Smooth muscle cell (in vitro differentiated cells): ENCODE measurements at regions not wholly inside any gene's neighbourhood (a gene's known extent, or its start where the extent isn't known, plus 50 kb on each side); places are given as distances from the start of the nearest gene placed in this dataset.

Experiments used
- DNase-seq: peaks from one replicate; lab custom pipeline; 2025; ENCODE audit not compliant: unreplicated experiment; lab: John Stamatoyannopoulos, UW
- H2AFZ ChIP-seq: fragments of 200-600 bp; sonication (generic); 2 replicates; pipeline ENCODE4 v1.6.0; 2016; ENCODE audit warnings: antibody characterized with exemption, low read depth, mild to moderate bottlenecking
- H3F3A ChIP-seq: fragments of 200-600 bp; sonication (generic); 2 replicates; pipeline ENCODE4 v1.6.0; 2017; ENCODE audit warnings: antibody characterized with exemption, low read depth
- H3K27ac ChIP-seq: fragments of 200-600 bp; sonication (generic); 2 replicates; pipeline ENCODE4 v1.5.1; 2016; ENCODE audit warnings: low read depth, mild to moderate bottlenecking
- H3K27me3 ChIP-seq: fragments of 200-600 bp; sonication (generic); 2 replicates; pipeline ENCODE4 v1.6.1; 2016; ENCODE audit warnings: low read depth, mild to moderate bottlenecking
- H3K36me3 ChIP-seq: fragments of 200-600 bp; sonication (generic); 2 replicates; pipeline ENCODE4 v1.5.1; 2016; ENCODE audit warnings: low read depth
- H3K4me1 ChIP-seq: fragments of 200-600 bp; sonication (generic); 2 replicates; pipeline ENCODE4 v1.5.1; 2016; ENCODE audit warnings: low read depth
- H3K4me2 ChIP-seq: fragments of 200-600 bp; sonication (generic); 2 replicates; pipeline ENCODE4 v1.6.0; 2016; ENCODE audit warnings: mild to moderate bottlenecking
- H3K4me3 ChIP-seq: fragments of 200-600 bp; sonication (generic); 2 replicates; pipeline ENCODE4 v1.5.1; 2016; ENCODE audit warnings: mild to moderate bottlenecking
- H3K79me2 ChIP-seq: fragments of 200-600 bp; sonication (generic); 2 replicates; pipeline ENCODE4 v1.6.0; 2016; ENCODE audit warnings: low read depth, mild to moderate bottlenecking
- H3K9ac ChIP-seq: fragments of 200-600 bp; sonication (generic); 2 replicates; pipeline ENCODE4 v1.6.0; 2016; ENCODE audit warnings: low read depth
- H3K9me3 ChIP-seq: fragments of 200-600 bp; sonication (generic); replicated peaks from 2 replicates; pipeline ENCODE4 v1.5.1; 2016; ENCODE audit warnings: low read depth
- H4K20me1 ChIP-seq: fragments of 200-600 bp; sonication (generic); 2 replicates; pipeline ENCODE4 v1.6.0; 2016; ENCODE audit warnings: low read depth
- WGBS: methylation state at CpG from one replicate; pipeline ENCODE4 v1.1.7; 2016; ENCODE audit warnings: low lambda C conversion rate; 5-methylcytosine and 5-hydroxymethylcytosine counted together
- TF ChIP-seq, protein P1 (sequence below): fragments of 200-600 bp; sonication (generic); IDR thresholded peaks from 2 replicates; pipeline ENCODE4 v1.5.1; 2017; ENCODE audit warnings: borderline replicate concordance, mild to moderate bottlenecking, antibody characterized with exemption; ENCODE audit not compliant: insufficient read depth, poor library complexity, severe bottlenecking

DNA sequence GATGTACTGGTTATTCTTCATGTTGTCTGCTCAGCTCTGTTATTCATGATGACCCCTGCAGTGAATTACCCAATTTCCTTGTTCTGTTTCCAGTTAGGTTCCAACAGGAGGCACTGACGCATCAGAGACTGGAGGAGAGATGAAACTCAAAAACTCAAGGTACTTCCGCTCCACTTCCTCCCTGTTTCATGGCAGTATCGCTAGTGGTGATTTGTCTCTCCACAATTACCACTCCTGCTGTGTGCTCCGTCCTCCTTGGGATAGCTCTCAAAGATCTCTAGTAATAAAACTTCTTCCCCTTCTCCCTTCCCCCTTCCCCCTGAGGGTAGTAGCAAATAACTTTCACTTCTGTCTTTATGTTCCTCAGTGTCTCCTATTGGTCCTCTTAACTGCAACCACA lies 107.4 kb upstream of the ABCB5 start:
- TF ChIP-seq, protein P1, sequence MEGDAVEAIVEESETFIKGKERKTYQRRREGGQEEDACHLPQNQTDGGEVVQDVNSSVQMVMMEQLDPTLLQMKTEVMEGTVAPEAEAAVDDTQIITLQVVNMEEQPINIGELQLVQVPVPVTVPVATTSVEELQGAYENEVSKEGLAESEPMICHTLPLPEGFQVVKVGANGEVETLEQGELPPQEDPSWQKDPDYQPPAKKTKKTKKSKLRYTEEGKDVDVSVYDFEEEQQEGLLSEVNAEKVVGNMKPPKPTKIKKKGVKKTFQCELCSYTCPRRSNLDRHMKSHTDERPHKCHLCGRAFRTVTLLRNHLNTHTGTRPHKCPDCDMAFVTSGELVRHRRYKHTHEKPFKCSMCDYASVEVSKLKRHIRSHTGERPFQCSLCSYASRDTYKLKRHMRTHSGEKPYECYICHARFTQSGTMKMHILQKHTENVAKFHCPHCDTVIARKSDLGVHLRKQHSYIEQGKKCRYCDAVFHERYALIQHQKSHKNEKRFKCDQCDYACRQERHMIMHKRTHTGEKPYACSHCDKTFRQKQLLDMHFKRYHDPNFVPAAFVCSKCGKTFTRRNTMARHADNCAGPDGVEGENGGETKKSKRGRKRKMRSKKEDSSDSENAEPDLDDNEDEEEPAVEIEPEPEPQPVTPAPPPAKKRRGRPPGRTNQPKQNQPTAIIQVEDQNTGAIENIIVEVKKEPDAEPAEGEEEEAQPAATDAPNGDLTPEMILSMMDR: no peak
- WGBS: 74% methylated on average over 4 of the region's 4 CpGs
- no peak for DNase-seq
- H3K27me3 ChIP-seq: peaks cover 22% of the 10 kb centered on the region
- H3K4me2 ChIP-seq: no peak overlapping the region
- no peaks in the 10 kb centered on the region for H4K20me1 ChIP-seq
- no peak overlapping the region for H2AFZ ChIP-seq
- no peaks in the 10 kb centered on the region for H3K4me1 ChIP-seq
- H3K27ac ChIP-seq: no peak overlapping the region
- H3K9ac ChIP-seq: no peak overlapping the region
- H3K9me3 ChIP-seq: no peaks in the 10 kb centered on the region
- no peaks in the 10 kb centered on the region for H3K79me2 ChIP-seq
- H3K4me3 ChIP-seq: no peak overlapping the region
- no peaks in the 10 kb centered on the region for H3F3A ChIP-seq
- H3K36me3 ChIP-seq: no peaks in the 10 kb centered on the region

DNA sequence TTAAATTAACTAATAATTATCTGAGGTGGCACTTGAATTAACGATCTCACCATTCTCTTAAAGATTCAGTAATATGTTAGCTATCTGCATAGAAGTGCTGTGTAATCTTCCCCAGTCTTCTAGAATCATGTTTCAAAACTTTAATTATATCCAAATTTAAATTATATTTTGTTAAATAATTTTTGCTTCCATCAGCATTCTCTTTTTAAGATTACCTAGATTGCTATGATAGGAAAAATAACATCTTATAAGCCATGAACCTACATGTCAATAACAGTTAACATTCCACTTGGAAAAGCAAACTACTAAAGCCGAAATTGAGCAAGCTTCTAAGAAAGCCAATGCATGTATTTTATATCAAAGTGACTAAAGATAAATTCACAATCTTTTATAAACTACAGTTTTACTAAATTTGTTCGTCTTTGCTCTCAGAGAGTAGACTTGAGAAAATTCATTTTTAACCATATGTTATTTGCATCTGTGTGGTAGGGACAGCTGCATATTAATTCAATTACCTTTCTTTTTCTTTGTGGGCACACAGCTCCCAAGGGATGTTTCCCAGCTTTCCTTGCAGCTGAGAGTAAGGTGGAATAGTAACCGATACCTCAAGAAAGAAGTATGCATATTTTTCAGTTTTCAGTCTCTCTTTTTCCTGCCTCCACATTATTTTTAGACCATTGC lies 105.4 kb upstream of the ABCB5 start:
- Histone ChIP-seq H3K4me2 (no peak overlapping the region), H3K27ac (no peak overlapping the region), H3K27me3 (peaks cover 26% of the 10 kb centered on the region), H2AFZ (no peak overlapping the region), H3F3A (no peaks in the 10 kb centered on the region), H4K20me1 (no peaks in the 10 kb centered on the region), H3K36me3 (no peaks in the 10 kb centered on the region), H3K9me3 (no peaks in the 10 kb centered on the region), H3K4me1 (no peaks in the 10 kb centered on the region), H3K9ac (no peak overlapping the region), H3K4me3 (no peak overlapping the region), H3K79me2 (no peaks in the 10 kb centered on the region)
- TF ChIP-seq, protein P1: no peak
- DNase-seq: no peak
- WGBS: 91% methylated on average over 4 of the region's 4 CpGs

DNA sequence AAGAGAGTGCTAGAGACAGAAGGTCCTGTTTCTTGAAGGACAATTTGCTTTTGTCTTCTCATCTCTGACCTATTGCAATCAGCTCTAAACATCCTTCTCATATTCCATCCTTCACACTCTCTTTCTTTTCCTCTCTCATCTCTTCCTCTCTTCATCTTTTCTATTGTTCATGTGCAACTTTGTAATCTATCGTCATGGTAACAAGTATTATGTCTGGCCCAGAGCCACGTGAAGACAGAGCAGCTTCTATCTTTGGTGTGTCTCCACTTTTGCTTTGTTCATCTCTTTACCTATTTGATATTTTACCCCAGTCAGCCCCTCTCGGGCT lies 104.9 kb upstream of the ABCB5 start:
- Histone ChIP-seq H3K27me3 (peaks cover 26% of the 10 kb centered on the region), H4K20me1 (no peaks in the 10 kb centered on the region), H2AFZ (no peak overlapping the region), H3K4me1 (no peaks in the 10 kb centered on the region), H3F3A (no peaks in the 10 kb centered on the region), H3K4me2 (no peak overlapping the region), H3K9me3 (no peaks in the 10 kb centered on the region), H3K79me2 (no peaks in the 10 kb centered on the region), H3K27ac (no peak overlapping the region), H3K36me3 (no peaks in the 10 kb centered on the region), H3K4me3 (no peak overlapping the region), H3K9ac (no peak overlapping the region)
- no peak for DNase-seq
- TF ChIP-seq, protein P1: no peak
- 88% methylated on average over 3 of the region's 3 CpGs for WGBS

DNA sequence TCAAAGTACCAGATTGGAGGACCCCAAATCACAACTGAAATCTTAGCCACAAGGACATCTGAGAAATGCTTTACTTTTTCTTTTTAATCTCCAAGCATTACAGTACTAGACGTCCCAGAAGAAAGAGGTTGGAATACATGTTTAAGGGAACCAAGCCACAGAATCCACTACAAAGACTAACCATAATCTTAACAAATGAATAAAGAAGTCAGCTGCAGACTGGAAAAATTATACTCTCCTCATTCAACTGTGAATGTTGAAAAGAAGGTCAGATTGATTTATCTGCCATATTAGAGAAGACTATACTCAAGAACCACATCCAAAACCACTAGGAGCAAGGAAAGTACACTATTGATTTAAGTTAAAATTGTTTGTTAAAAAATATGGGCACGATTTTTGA lies 102.1 kb upstream of the ABCB5 start:
- Histone ChIP-seq H3K9ac (no peak overlapping the region), H3K9me3 (no peaks in the 10 kb centered on the region), H3F3A (no peaks in the 10 kb centered on the region), H3K4me2 (no peak overlapping the region), H3K4me3 (no peak overlapping the region), H3K4me1 (no peaks in the 10 kb centered on the region), H3K36me3 (no peaks in the 10 kb centered on the region), H2AFZ (no peak overlapping the region), H3K79me2 (no peaks in the 10 kb centered on the region), H4K20me1 (no peaks in the 10 kb centered on the region), H3K27me3 (peaks cover 23% of the 10 kb centered on the region), H3K27ac (no peak overlapping the region)
- no peak for DNase-seq
- 53% methylated on average over 2 of the region's 2 CpGs for WGBS
- TF ChIP-seq, protein P1: no peak
